ENCODE measurements at regions not wholly inside any gene's neighbourhood (a gene's known extent, or its start where the extent isn't known, plus 50 kb on each side); places are given as distances from the start of the nearest gene placed in this dataset.
"Not testable (repeated sequence)": the region's sequence is repeated elsewhere in the genome, so short reads cannot be mapped to it uniquely, and the experiment has no call there.

DNA sequence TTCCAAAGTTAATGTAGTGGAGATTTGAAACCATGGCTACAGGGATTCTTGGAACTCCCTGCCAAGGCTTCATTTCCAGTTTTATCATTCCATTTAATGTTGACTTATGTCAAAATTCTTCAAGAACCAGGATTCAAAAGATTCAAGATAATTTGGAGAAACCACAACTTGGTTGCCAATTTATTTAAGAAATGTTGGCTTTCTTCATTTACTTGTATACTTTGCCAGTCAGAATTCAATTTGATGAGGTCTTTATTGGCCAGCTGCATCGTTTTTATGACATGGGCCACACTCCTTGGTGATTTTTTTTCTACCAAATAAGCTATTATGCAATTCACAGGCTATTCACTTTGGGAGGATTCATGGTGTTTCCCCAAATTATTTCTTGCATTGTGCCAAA lies 53.1 kb upstream of the RASEF start:
- Mint-ChIP-seq H3K4me1 (no peaks in the 10 kb centered on the region), H3K9me3 (peaks cover 9% of the 10 kb centered on the region), H3K4me3 (no peak overlapping the region), H3K27me3 (no peaks in the 10 kb centered on the region), H3K27ac (no peak overlapping the region), H3K36me3 (ENCODE audit: low read depth) (no peaks in the 10 kb centered on the region)
- DNase-seq: no peak
- CTCF ChIA-PET: no interaction called here
- POLR2A ChIA-PET: no interaction called here

DNA sequence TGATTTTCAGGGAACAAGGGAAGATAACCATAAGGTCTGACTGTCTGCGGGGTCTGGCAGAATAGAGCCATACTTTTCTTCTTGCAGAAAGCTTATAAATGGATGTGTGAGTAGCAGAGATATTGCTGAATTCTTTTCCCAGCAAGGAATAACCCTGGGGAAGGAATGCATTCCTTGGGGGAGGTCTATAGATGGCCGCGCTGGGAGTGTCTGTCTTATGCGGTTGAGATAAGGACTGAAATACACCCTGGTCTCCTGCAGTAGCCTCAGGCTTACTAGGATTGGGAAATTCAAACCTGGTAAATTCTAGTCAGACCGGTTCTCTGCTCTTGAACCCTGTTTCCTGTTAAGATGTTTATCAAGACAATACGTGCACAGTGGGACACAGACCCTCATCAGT lies 50.5 kb upstream of the RASEF start:
- POLR2A ChIA-PET; H3K27ac Mint-ChIP-seq; H3K9me3 Mint-ChIP-seq; DNase-seq; H3K4me1 Mint-ChIP-seq; H3K36me3 Mint-ChIP-seq (ENCODE audit: low read depth); H3K4me3 Mint-ChIP-seq; H3K27me3 Mint-ChIP-seq; CTCF ChIA-PET: not testable (repeated sequence)

Data from activated CD4-positive, alpha-beta T cell treated with anti-CD3 and anti-CD28 coated beads, Interleukin-2, amount 10 ng/mL, durations not matched to agents 7 days and 5 days (primary cell).